GM06990 (cell line): ENCODE measurements at regions not wholly inside any gene's neighbourhood (a gene's known extent, or its start where the extent isn't known, plus 50 kb on each side); places are given as distances from the start of the nearest gene placed in this dataset.

Source experiments
- DNase-seq: peaks from one replicate; pipeline ENCODE4 v3.0.0-alpha.2; 2011; ENCODE audit not compliant: insufficient read length; ENCODE audit errors: extremely low read depth
- H3K27me3 ChIP-seq: replicated peaks from 2 replicates; pipeline ENCODE4 v1.6.0; 2011; ENCODE audit warnings: low read length; ENCODE audit not compliant: control insufficient read depth, insufficient read depth
- H3K36me3 ChIP-seq: 2 replicates; pipeline ENCODE4 v1.5.1; 2011; ENCODE audit warnings: low read length; ENCODE audit not compliant: control insufficient read depth, insufficient read depth
- H3K4me3 ChIP-seq: replicated peaks from 2 replicates; pipeline ENCODE4 v1.5.1; 2011; ENCODE audit warnings: low read depth, mild to moderate bottlenecking, control low read depth, low read length
- TF ChIP-seq, protein P1 (sequence below): IDR thresholded peaks from 2 replicates; pipeline ENCODE4 v1.5.1; 2011; ENCODE audit warnings: low read length, control low read depth, mild to moderate bottlenecking, inconsistent platforms; ENCODE audit not compliant: insufficient read depth, poor library complexity, severe bottlenecking

GRCh38 chr4:14668296-14668695 lies 334.0 kb upstream of the CPEB2 start:
- H3K36me3 ChIP-seq, result no peaks in the 10 kb centered on the region
- TF ChIP-seq, protein P1, sequence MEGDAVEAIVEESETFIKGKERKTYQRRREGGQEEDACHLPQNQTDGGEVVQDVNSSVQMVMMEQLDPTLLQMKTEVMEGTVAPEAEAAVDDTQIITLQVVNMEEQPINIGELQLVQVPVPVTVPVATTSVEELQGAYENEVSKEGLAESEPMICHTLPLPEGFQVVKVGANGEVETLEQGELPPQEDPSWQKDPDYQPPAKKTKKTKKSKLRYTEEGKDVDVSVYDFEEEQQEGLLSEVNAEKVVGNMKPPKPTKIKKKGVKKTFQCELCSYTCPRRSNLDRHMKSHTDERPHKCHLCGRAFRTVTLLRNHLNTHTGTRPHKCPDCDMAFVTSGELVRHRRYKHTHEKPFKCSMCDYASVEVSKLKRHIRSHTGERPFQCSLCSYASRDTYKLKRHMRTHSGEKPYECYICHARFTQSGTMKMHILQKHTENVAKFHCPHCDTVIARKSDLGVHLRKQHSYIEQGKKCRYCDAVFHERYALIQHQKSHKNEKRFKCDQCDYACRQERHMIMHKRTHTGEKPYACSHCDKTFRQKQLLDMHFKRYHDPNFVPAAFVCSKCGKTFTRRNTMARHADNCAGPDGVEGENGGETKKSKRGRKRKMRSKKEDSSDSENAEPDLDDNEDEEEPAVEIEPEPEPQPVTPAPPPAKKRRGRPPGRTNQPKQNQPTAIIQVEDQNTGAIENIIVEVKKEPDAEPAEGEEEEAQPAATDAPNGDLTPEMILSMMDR, result no peak

DNA sequence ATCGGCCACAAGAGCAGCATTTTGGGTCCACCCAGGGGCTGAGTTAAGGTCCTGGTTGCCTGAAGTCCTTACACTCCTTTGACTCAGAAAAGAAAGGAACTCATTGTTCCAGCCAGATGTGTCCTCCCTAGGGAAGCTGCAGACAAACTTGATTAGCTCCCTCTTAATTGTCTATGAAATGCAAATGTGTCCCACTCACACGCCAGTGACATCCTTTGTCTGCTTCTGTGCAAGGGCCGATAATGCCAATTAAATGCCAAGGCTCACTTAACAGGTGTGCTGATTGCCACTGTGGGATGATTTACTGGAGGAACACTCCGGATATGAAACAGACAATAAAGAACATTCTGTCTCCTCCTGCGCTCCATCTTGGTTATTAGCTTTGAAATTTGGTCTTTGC lies 332.9 kb upstream of the CPEB2 start:
- no peak for DNase-seq
- TF ChIP-seq, protein P1, result no peak
- Histone ChIP-seq H3K27me3 (no peaks in the 10 kb centered on the region), H3K36me3 (no peaks in the 10 kb centered on the region), H3K4me3 (no peak overlapping the region)

More at GRCh38 chr4:14668296-14668695, 334.0 kb upstream of the CPEB2 start:
- H3K4me3 ChIP-seq, result no peak overlapping the region
- no peak for DNase-seq
- no peaks in the 10 kb centered on the region for H3K27me3 ChIP-seq

GRCh38 chr4:14671146-14671545 lies 331.1 kb upstream of the CPEB2 start:
- TF ChIP-seq, protein P1, result no peak
- Histone ChIP-seq H3K4me3 (no peak overlapping the region), H3K27me3 (no peaks in the 10 kb centered on the region), H3K36me3 (no peaks in the 10 kb centered on the region)
- no peak for DNase-seq

GRCh38 chr4:14675279-14675985 lies 326.8 kb upstream of the CPEB2 start:
- Histone ChIP-seq H3K36me3 (no peaks in the 10 kb centered on the region), H3K27me3 (no peaks in the 10 kb centered on the region), H3K4me3 (no peak overlapping the region)
- no peak for DNase-seq
- TF ChIP-seq, protein P1, result no peak

DNA sequence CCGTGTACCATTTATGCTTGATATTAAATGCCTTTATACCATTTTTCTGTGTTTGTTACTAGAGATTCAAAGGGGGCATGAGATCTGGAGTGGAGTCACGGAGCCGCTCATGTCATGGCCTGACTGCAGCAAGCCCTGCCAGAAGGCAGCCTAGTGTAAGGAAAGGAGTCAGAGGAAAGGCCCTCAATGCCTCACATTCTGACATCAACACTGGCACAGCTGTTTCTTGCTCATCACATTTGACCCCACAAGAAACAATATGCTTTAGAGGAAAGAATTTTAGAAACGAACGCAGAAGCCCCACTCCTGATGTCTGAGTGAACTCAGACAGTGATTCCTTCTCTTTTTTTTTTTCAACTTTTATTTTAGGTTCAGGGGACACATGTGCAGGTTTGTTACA lies 322.4 kb upstream of the CPEB2 start:
- H3K27me3 ChIP-seq, result no peaks in the 10 kb centered on the region
- TF ChIP-seq, protein P1, result no peak
- no peak for DNase-seq

DNA sequence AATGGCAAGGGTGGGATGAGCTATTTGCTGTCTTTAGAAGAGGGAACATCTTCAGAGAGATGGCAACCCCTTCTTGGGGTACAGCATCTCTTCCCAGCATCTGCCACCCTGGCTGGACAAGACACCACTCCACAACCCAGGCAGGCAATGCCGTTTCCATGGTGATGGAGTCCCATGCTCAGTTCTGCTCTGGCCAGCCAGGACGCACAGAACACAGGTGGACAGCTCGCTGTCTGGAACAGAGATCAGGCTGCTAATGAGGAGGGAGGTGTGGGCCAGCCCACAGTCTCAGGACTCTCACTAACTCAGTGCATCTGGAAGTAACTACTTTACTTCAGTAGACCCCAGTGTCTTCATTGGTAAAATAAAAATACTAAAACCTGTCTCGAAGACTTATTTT lies 321.0 kb upstream of the CPEB2 start:
- Histone ChIP-seq H3K4me3 (no peak overlapping the region), H3K27me3 (no peaks in the 10 kb centered on the region), H3K36me3 (no peaks in the 10 kb centered on the region)
- no peak for DNase-seq
- TF ChIP-seq, protein P1, result no peak

More for the DNA sequence above, 322.4 kb upstream of the CPEB2 start:
- Histone ChIP-seq H3K36me3 (no peaks in the 10 kb centered on the region), H3K4me3 (no peak overlapping the region)
